ENCODE measurements at regions not wholly inside any gene's neighbourhood (a gene's known extent, or its start where the extent isn't known, plus 50 kb on each side); places are given as distances from the start of the nearest gene placed in this dataset.

- no peak for DNase-seq (ENCODE audit: low spot score)
- peaks cover 23% of the 10 kb centered on the region for H3K36me3 ChIP-seq
- no peak overlapping the region for H3K27ac ChIP-seq
- H3K4me3 ChIP-seq = no peak overlapping the region
- H3K9me3 ChIP-seq = no peaks in the 10 kb centered on the region
- TF ChIP-seq, protein P1, sequence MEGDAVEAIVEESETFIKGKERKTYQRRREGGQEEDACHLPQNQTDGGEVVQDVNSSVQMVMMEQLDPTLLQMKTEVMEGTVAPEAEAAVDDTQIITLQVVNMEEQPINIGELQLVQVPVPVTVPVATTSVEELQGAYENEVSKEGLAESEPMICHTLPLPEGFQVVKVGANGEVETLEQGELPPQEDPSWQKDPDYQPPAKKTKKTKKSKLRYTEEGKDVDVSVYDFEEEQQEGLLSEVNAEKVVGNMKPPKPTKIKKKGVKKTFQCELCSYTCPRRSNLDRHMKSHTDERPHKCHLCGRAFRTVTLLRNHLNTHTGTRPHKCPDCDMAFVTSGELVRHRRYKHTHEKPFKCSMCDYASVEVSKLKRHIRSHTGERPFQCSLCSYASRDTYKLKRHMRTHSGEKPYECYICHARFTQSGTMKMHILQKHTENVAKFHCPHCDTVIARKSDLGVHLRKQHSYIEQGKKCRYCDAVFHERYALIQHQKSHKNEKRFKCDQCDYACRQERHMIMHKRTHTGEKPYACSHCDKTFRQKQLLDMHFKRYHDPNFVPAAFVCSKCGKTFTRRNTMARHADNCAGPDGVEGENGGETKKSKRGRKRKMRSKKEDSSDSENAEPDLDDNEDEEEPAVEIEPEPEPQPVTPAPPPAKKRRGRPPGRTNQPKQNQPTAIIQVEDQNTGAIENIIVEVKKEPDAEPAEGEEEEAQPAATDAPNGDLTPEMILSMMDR (IDR thresholded peaks at IDR 0.05) = no peak
- no peak for ATAC-seq (ENCODE audit: insufficient number of reproducible peaks, low FRiP score, low read depth)
- H3K4me1 ChIP-seq (ENCODE audit: control insufficient read depth in 1 of 2, low read depth in 2 of 2) = peaks cover 5 to 19% of the 10 kb centered on the region in 2 donors
- no peaks in the 10 kb centered on the region for H3K27me3 ChIP-seq (replicated peaks; ENCODE audit: insufficient read depth)
Measured at GRCh38 chr14:95456281-95456680, 60.2 kb downstream of the SYNE3 start.

DNA sequence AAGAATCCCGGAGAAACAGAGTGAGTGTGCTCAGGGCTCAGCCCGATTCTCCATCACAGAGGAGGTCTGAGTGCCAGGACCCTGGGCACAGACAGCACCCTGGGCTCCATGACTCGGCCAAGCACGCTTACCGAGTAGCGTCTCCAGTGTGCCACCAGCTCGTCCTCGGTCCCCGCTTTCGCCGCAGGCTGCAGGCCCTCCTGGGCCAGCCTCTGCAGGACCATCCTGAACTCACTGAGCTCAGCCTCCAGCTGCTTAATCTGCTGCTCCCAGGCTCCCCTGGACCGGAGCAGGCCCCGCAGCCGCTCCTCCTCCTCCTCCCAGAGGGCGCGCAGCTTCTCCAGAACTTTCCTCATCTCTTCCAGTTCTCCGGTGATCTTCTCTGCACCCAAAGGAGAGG lies 61.2 kb downstream of the SYNE3 start:
- H3K36me3 ChIP-seq = peaks cover 29% of the 10 kb centered on the region
- no peaks in the 10 kb centered on the region for H3K9me3 ChIP-seq
- no peaks in the 10 kb centered on the region for H3K27me3 ChIP-seq (replicated peaks; ENCODE audit: insufficient read depth)
- H3K4me3 ChIP-seq = no peak overlapping the region
- DNase-seq (ENCODE audit: low spot score) (no peak), ATAC-seq (ENCODE audit: insufficient number of reproducible peaks, low FRiP score, low read depth) (no peak)
- no peak overlapping the region for H3K27ac ChIP-seq
- H3K4me1 ChIP-seq (ENCODE audit: control insufficient read depth in 1 of 2, low read depth in 2 of 2) = peaks cover 0 to 9% of the 10 kb centered on the region in 2 donors
- TF ChIP-seq, protein P1 (IDR thresholded peaks at IDR 0.05) = no peak

DNA sequence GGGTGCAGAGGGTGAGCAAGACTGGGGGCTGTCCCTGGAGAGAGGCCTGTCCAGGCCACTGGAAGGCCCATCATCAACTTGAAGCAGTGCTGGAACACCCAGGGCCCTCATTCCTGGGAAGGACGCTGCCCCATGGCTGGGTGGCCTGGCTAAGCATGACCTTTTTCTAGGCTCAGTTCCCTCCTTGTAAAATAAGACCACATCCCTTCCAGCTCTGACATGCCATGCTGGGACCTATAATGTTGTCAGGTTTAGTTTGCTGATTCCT lies 62.8 kb downstream of the SYNE3 start:
- ATAC-seq (ENCODE audit: insufficient number of reproducible peaks, low FRiP score, low read depth) = no peak
- H3K36me3 ChIP-seq = peaks cover 40% of the 10 kb centered on the region
- no peak overlapping the region for H3K4me3 ChIP-seq
- peaks cover 0 to 8% of the 10 kb centered on the region in 2 donors for H3K4me1 ChIP-seq (ENCODE audit: control insufficient read depth in 1 of 2, low read depth in 2 of 2)
- TF ChIP-seq, protein P1 (IDR thresholded peaks at IDR 0.05) = no peak
- H3K9me3 ChIP-seq = no peaks in the 10 kb centered on the region
- DNase-seq (ENCODE audit: low spot score) = no peak
- no peaks in the 10 kb centered on the region for H3K27me3 ChIP-seq (replicated peaks; ENCODE audit: insufficient read depth)
- H3K27ac ChIP-seq = no peak overlapping the region

DNA sequence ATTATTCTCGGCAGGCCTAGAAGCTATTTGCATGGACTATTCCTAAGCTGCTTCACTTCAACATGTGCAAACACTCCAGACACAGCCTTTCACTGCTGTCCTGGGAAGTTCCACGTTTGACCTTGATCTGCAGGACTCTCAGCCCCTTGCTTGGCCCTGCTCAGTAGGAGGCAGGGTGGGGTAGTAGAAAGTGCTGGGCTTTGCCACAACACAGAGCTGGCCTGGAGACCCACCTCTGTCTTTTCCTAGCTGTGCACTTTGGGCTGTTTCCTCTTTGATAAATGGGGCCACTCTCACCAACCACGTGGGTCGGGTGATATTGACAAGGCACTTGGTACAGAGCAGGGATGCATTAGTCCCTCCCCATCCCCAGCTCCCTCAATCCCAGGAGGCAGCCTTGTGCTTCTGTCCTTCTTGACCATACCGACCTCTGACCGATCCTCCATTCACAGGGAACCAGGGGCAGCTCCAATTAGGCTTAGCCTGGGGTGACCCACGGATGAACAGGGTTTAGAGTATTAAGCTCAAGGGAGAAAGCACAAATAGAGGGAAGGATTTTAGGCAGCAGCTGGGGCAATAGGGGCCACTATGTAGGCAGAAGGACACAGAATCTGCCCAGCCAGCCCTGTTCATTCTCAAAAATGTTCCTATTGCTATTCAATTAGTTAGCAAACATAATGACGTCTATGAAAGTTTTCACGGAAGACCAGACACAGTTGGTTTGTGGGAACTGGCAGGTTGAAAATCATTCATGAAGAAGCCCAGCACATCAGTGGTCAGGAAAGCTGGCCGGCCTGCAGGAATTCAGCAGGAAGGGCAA lies 63.3 kb downstream of the SYNE3 start:
- Histone ChIP-seq H3K27me3 (replicated peaks; ENCODE audit: insufficient read depth) (no peaks in the 10 kb centered on the region), H3K4me3 (no peak overlapping the region), H3K36me3 (peaks cover 45% of the 10 kb centered on the region), H3K27ac (no peak overlapping the region), H3K9me3 (no peaks in the 10 kb centered on the region), H3K4me1 (ENCODE audit: control insufficient read depth in 1 of 2, low read depth in 2 of 2) (peaks cover 0 to 8% of the 10 kb centered on the region in 2 donors)
- TF ChIP-seq, protein P1 (IDR thresholded peaks at IDR 0.05) = no peak
- DNase-seq (ENCODE audit: low spot score) (no peak), ATAC-seq (ENCODE audit: insufficient number of reproducible peaks, low FRiP score, low read depth) (no peak)

DNA sequence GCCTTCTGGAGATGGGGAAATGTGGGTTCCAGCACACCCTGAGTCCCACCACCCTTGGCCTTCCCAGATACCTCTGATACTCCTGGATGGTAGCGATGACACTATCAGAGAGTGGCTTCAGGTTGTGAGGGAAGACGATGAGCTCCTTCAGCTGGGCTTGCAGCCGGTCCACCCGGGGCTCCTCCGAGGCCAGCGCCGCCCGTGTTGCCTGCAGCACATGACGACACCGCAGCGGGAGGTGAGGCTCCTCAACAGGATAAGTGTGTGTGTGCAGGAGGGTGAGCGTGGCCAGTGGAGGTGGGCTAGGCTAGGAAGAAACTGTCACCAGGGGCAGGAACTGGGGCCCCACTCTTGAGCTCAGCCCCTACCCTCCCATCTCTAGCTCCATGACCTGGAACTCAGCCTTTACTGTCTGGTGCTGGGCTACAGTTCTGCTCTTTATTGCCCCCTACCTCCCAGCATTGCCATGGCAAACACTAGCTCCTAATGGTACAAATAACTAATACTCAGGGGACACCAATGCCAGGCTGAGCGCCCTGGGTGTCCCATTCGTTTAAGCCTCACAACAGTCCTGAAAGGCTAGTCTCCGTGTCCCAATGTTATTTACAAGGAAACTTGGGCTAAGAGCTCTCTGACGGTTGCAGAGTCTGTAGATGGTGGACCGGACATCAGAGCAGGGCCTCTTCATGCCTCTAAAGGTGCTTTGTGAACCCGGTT lies 64.1 kb downstream of the SYNE3 start:
- TF ChIP-seq, protein P1 (IDR thresholded peaks at IDR 0.05) = no peak
- H3K9me3 ChIP-seq = no peaks in the 10 kb centered on the region
- peaks cover 46% of the 10 kb centered on the region for H3K36me3 ChIP-seq
- no peak overlapping the region for H3K27ac ChIP-seq
- no peak for DNase-seq (ENCODE audit: low spot score)
- peaks cover 0 to 3% of the 10 kb centered on the region in 2 donors for H3K4me1 ChIP-seq (ENCODE audit: control insufficient read depth in 1 of 2, low read depth in 2 of 2)
- H3K27me3 ChIP-seq (replicated peaks; ENCODE audit: insufficient read depth) = no peaks in the 10 kb centered on the region
- no peak for ATAC-seq (ENCODE audit: insufficient number of reproducible peaks, low FRiP score, low read depth)
- no peak overlapping the region for H3K4me3 ChIP-seq

Data from thoracic aorta (tissue), 2 donors.